ENCODE measurements at regions not wholly inside any gene's neighbourhood (a gene's known extent, or its start where the extent isn't known, plus 50 kb on each side); places are given as distances from the start of the nearest gene placed in this dataset.

DNA sequence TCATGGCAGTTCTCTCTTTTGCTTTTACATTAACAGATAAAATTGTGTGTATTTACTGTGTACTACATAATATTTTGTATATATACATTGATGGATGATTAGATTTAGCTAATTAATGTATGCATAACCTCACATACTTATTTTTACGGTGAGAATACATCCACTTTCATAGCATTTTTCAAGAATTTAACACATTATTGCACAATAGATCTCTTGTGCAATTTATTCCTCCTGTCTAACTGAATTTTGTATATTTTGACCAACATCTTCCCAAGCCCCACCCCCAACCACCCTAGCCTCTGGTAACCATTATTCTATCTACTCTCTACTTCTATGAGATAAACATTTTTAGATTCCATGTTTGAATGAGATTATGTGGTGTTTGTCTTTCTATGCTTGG lies 194.7 kb downstream of the RBM26 start:
- Histone ChIP-seq H4K20me1 (ENCODE audit: low read depth, low read length) (no peaks in the 10 kb centered on the region), H2AFZ (ENCODE audit: low read depth, low read length, severe bottlenecking) (no peak overlapping the region), H3K4me3 (ENCODE audit: insufficient read depth, low read length, poor library complexity, severe bottlenecking) (no peak overlapping the region), H3K9me2 (replicated peaks; ENCODE audit: insufficient read depth, low read length) (no peaks in the 10 kb centered on the region; the same call in 1 of the 2 replicates), H3K9ac (ENCODE audit: low read length) (no peak overlapping the region), H3F3A (ENCODE audit: insufficient read depth) (no peaks in the 10 kb centered on the region), H3K79me2 (ENCODE audit: insufficient read depth, low read length) (no peaks in the 10 kb centered on the region), H3K36me3 (ENCODE audit: low read length) (no peaks in the 10 kb centered on the region), H3K9me3 (ENCODE audit: insufficient read depth, low read length) (no peaks in the 10 kb centered on the region), H3K27me3 (ENCODE audit: low read length) (no peaks in the 10 kb centered on the region), H3K27ac (ENCODE audit: low read depth, low read length) (no peak overlapping the region), H3K4me2 (ENCODE audit: low read depth, low read length, poor library complexity, severe bottlenecking) (no peak overlapping the region)
- no peak for TF ChIP-seq EZH2phosphoT487 (conservative IDR thresholded peaks at IDR 0.05; ENCODE audit: low read length)

GRCh38 chr13:79197933-79198332 lies 208.1 kb downstream of the RBM26 start:
- no peak overlapping the region for H3K27ac ChIP-seq (ENCODE audit: low read depth, low read length)
- H3K4me2 ChIP-seq (ENCODE audit: low read depth, low read length, poor library complexity, severe bottlenecking), result no peak overlapping the region
- no peak overlapping the region for H3K4me3 ChIP-seq (ENCODE audit: insufficient read depth, low read length, poor library complexity, severe bottlenecking)
- no peaks in the 10 kb centered on the region; the same call in 1 of the 2 replicates for H3F3A ChIP-seq (ENCODE audit: insufficient read depth)
- H3K27me3 ChIP-seq (ENCODE audit: low read length), result no peaks in the 10 kb centered on the region
- no peaks in the 10 kb centered on the region for H3K9me3 ChIP-seq (ENCODE audit: insufficient read depth, low read length)
- H3K9me2 ChIP-seq (replicated peaks; ENCODE audit: insufficient read depth, low read length), result no peaks in the 10 kb centered on the region
- H4K20me1 ChIP-seq (ENCODE audit: low read depth, low read length), result no peaks in the 10 kb centered on the region
- no peaks in the 10 kb centered on the region for H3K79me2 ChIP-seq (ENCODE audit: insufficient read depth, low read length)
- no peak overlapping the region for H3K9ac ChIP-seq (ENCODE audit: low read length)
- H2AFZ ChIP-seq (ENCODE audit: low read depth, low read length, severe bottlenecking), result no peak overlapping the region
- no peaks in the 10 kb centered on the region for H3K36me3 ChIP-seq (ENCODE audit: low read length)
- TF ChIP-seq EZH2phosphoT487 (conservative IDR thresholded peaks at IDR 0.05; ENCODE audit: low read length), result no peak
- TF ChIP-seq, protein P1, sequence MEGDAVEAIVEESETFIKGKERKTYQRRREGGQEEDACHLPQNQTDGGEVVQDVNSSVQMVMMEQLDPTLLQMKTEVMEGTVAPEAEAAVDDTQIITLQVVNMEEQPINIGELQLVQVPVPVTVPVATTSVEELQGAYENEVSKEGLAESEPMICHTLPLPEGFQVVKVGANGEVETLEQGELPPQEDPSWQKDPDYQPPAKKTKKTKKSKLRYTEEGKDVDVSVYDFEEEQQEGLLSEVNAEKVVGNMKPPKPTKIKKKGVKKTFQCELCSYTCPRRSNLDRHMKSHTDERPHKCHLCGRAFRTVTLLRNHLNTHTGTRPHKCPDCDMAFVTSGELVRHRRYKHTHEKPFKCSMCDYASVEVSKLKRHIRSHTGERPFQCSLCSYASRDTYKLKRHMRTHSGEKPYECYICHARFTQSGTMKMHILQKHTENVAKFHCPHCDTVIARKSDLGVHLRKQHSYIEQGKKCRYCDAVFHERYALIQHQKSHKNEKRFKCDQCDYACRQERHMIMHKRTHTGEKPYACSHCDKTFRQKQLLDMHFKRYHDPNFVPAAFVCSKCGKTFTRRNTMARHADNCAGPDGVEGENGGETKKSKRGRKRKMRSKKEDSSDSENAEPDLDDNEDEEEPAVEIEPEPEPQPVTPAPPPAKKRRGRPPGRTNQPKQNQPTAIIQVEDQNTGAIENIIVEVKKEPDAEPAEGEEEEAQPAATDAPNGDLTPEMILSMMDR (IDR thresholded peaks at IDR 0.05; ENCODE audit: insufficient read depth, low read length, poor library complexity, severe bottlenecking), result no peak

- TF ChIP-seq, protein P1 (IDR thresholded peaks at IDR 0.05; ENCODE audit: insufficient read depth, low read length, poor library complexity, severe bottlenecking), result no peak
- no peak for TF ChIP-seq EZH2phosphoT487 (conservative IDR thresholded peaks at IDR 0.05; ENCODE audit: low read length)
- Histone ChIP-seq H3K9me2 (replicated peaks; ENCODE audit: insufficient read depth, low read length) (no peaks in the 10 kb centered on the region), H3F3A (ENCODE audit: insufficient read depth) (no peaks in the 10 kb centered on the region; the same call in 1 of the 2 replicates)
Measured at GRCh38 chr13:79196843-79197242, 209.2 kb downstream of the RBM26 start.

GRCh38 chr13:79196366-79196765 lies 209.7 kb downstream of the RBM26 start:
- H3K36me3 ChIP-seq (ENCODE audit: low read length), result no peaks in the 10 kb centered on the region
- H3K79me2 ChIP-seq (ENCODE audit: insufficient read depth, low read length), result no peaks in the 10 kb centered on the region
- H3K27me3 ChIP-seq (ENCODE audit: low read length), result no peaks in the 10 kb centered on the region
- TF ChIP-seq, protein P1 (IDR thresholded peaks at IDR 0.05; ENCODE audit: insufficient read depth, low read length, poor library complexity, severe bottlenecking), result no peak
- no peak for TF ChIP-seq EZH2phosphoT487 (conservative IDR thresholded peaks at IDR 0.05; ENCODE audit: low read length)
- H3K9me2 ChIP-seq (replicated peaks; ENCODE audit: insufficient read depth, low read length), result no peaks in the 10 kb centered on the region
- no peaks in the 10 kb centered on the region for H4K20me1 ChIP-seq (ENCODE audit: low read depth, low read length)
- no peak overlapping the region for H3K4me3 ChIP-seq (ENCODE audit: insufficient read depth, low read length, poor library complexity, severe bottlenecking)
- H3K27ac ChIP-seq (ENCODE audit: low read depth, low read length), result no peak overlapping the region
- no peak overlapping the region for H3K9ac ChIP-seq (ENCODE audit: low read length)
- H2AFZ ChIP-seq (ENCODE audit: low read depth, low read length, severe bottlenecking), result no peak overlapping the region
- H3K9me3 ChIP-seq (ENCODE audit: insufficient read depth, low read length), result no peaks in the 10 kb centered on the region
- H3K4me2 ChIP-seq (ENCODE audit: low read depth, low read length, poor library complexity, severe bottlenecking), result no peak overlapping the region
- H3F3A ChIP-seq (ENCODE audit: insufficient read depth), result peaks cover under 1% of the 10 kb centered on the region; the same call in 1 of the 2 replicates

More at GRCh38 chr13:79196843-79197242, 209.2 kb downstream of the RBM26 start:
- no peaks in the 10 kb centered on the region for H3K36me3 ChIP-seq (ENCODE audit: low read length)
- no peak overlapping the region for H3K4me2 ChIP-seq (ENCODE audit: low read depth, low read length, poor library complexity, severe bottlenecking)
- no peaks in the 10 kb centered on the region for H3K79me2 ChIP-seq (ENCODE audit: insufficient read depth, low read length)
- no peaks in the 10 kb centered on the region for H3K27me3 ChIP-seq (ENCODE audit: low read length)
- H3K9me3 ChIP-seq (ENCODE audit: insufficient read depth, low read length), result no peaks in the 10 kb centered on the region
- no peak overlapping the region for H3K4me3 ChIP-seq (ENCODE audit: insufficient read depth, low read length, poor library complexity, severe bottlenecking)
- no peaks in the 10 kb centered on the region for H4K20me1 ChIP-seq (ENCODE audit: low read depth, low read length)
- H2AFZ ChIP-seq (ENCODE audit: low read depth, low read length, severe bottlenecking), result no peak overlapping the region
- no peak overlapping the region for H3K9ac ChIP-seq (ENCODE audit: low read length)
- H3K27ac ChIP-seq (ENCODE audit: low read depth, low read length), result no peak overlapping the region
